ENCODE measurements at regions not wholly inside any gene's neighbourhood (a gene's known extent, or its start where the extent isn't known, plus 50 kb on each side); places are given as distances from the start of the nearest gene placed in this dataset.
A peak's percentile ranks its signal among the peaks of the same experiment; 100 is the strongest.
"Not testable (repeated sequence)": the region's sequence is repeated elsewhere in the genome, so short reads cannot be mapped to it uniquely, and the experiment has no call there.

GRCh38 chr6:85285114-85285513 is 164.8 kb upstream of the NT5E start:
- no peak for DNase-seq (ENCODE audit: low read depth)

GRCh38 chr6:85283436-85283835 is 166.4 kb upstream of the NT5E start:
- DNase-seq (ENCODE audit: low read depth), result no peak

DNA sequence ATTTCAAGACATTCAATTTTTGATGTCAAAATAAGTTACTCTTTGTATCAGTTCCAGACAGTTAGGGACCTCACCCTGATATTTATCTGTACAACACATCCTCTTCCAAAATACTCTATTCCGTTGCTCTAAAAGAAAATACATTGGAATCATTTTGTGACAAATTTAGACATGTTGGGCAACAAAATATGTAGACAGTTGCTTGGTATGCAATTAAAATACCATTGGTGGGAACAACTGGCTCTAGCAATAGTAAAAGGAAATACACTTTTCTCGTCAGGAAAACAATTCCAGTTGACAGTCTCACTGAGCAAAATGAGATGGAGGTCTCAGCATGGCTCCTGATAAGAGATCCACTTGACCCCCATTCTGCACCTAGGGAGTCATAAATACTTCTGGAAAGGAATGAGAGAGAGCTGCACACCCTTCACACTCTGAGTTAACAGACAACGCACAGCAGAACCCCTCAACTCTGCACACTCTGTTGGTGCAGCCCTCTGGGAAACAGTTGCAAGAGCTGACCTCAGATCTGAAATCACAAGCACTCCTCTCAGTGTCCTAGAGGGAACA is 171.3 kb upstream of the NT5E start:
- DNase-seq (ENCODE audit: low read depth), result peak; percentile 1

GRCh38 chr6:85276026-85276425 is 173.9 kb upstream of the NT5E start:
- not testable (repeated sequence) for DNase-seq (ENCODE audit: low read depth)

- no peak for DNase-seq (ENCODE audit: low read depth)
Observed at GRCh38 chr6:85275338-85275985, 174.4 kb upstream of the NT5E start.

DNA sequence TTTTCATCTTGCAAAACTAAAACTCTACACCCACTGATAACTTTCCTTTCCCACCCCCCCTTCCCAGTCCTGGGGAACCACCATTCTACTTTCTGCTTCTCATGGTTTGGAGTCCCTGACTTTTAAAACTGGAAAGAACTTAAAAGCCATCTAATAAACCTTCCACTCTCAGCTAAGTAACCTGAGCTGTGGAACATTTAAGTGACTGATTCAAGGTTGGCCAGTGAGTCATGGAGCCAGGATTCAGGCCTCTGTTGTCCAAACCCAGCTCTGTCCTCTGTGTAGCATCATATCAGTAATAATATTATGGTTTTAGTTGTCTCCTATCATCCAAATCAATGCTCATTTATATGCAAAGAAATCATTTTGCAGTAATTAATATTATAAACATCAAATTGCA is 176.0 kb upstream of the NT5E start:
- DNase-seq (ENCODE audit: low read depth), result no peak

- DNase-seq (ENCODE audit: low read depth), result no peak
Observed at GRCh38 chr6:85273046-85273445, 176.8 kb upstream of the NT5E start.

- no peak for DNase-seq (ENCODE audit: low read depth)
Observed at GRCh38 chr6:85272592-85272991, 177.3 kb upstream of the NT5E start.

- DNase-seq (ENCODE audit: low read depth), result no peak
Observed at GRCh38 chr6:85262621-85263020, 187.3 kb upstream of the NT5E start.

DNA sequence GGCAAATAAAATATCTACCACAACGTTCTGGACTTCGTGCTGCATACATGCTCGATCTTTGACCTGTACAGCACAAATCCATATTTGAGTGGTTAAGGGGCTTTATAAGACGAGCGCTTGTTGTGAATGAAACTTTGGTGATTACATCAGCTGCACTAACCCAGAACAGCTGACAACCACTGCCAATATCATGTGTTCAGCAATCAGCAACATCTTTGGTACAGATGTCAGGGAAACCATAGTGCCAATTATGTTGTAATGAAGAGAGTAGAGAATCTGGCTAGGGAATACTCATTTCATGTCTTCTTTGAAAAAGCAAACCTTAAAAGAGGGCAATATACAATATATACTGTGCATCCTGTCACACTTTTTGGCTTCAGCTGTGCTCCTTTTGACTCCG is 188.6 kb upstream of the NT5E start:
- no peak for DNase-seq (ENCODE audit: low read depth)

DNA sequence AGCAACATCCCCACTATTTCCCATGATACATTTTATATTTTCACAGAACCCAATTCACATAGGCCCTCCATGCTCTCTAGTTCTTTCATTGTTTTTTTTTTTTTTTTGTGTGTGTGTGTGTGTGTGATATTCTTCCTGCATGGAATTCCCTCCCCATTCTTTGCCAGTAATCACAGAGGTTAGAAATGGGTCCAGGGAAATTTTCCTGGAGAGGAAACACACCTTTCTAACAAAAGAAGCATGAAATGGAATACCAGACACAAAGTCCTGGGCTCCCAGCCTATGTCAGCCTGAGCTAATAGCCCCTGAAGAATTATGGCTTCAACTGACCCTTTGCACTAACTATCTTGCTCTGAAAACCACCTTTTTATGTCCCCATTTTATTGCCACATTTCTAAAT is 194.2 kb upstream of the NT5E start:
- DNase-seq (ENCODE audit: low read depth), result no peak

- DNase-seq (ENCODE audit: low read depth), result no peak
Observed at GRCh38 chr6:85252552-85252951, 197.3 kb upstream of the NT5E start.

GRCh38 chr6:85252085-85252484 is 197.8 kb upstream of the NT5E start:
- DNase-seq (ENCODE audit: low read depth), result no peak

- DNase-seq (ENCODE audit: low read depth), result no peak
Observed at GRCh38 chr6:85251300-85251699, 198.6 kb upstream of the NT5E start.

- DNase-seq (ENCODE audit: low read depth), result peak; percentile 1
Observed at GRCh38 chr6:85250586-85251220, 199.2 kb upstream of the NT5E start.

- DNase-seq (ENCODE audit: low read depth), result no peak
Observed at GRCh38 chr6:85245004-85245403, 204.9 kb upstream of the NT5E start.

DNA sequence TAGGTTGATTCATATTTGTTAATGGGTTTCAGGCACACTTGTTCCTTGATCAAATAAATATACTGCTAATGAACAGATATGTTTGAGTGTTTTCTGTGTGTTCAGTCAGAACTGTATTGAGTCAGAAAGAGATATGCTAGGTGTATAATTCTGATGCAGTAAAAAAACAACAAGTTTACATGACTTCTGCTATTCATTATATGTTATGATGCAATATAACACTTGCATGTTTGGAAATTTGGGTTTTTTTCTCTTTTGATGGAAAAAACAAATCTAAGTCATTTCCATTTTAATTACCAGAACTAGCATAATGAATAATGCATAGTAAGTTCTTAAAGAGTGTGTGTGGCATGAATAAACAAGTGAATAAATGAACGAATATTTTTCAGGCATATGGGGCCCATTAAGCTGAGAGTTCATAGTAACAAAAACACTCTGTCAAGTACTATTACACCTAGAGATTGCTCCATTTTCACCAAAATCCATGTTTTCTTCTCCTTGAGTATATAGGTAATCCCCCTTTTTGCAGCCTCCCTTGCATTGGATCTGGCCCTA is 208.3 kb upstream of the NT5E start:
- no peak for DNase-seq (ENCODE audit: low read depth)

DNA sequence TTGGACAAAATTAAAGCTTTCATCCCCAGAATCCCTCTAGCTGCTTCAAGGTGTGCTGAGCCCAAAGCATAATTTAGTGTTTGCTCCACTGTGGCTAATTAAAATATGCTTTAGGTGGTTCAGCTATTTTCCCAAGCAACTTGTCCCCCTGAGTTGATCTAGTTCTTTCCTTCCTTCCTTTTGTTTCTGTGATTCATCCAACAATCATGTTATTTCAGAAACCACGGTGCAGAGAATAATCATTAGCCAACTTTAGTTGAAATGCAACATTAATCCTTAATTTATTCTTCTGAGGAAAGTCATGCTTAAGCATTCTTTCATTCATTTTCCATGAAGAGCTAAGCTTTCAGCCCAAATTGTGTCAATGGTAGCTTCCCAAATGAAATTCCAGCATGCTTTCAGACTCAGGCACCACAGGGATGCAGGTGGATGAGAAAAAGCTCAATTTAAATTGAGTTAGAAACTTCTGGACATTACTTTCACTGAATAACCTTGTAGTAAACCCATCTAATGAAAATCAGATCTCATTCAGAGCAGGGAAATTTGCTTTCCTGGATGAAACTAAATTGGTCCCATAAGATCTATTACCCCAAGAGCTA is 209.0 kb upstream of the NT5E start:
- no peak for DNase-seq (ENCODE audit: low read depth)

- DNase-seq (ENCODE audit: low read depth), result no peak
Observed at GRCh38 chr6:85237478-85237877, 212.4 kb upstream of the NT5E start.

DNA sequence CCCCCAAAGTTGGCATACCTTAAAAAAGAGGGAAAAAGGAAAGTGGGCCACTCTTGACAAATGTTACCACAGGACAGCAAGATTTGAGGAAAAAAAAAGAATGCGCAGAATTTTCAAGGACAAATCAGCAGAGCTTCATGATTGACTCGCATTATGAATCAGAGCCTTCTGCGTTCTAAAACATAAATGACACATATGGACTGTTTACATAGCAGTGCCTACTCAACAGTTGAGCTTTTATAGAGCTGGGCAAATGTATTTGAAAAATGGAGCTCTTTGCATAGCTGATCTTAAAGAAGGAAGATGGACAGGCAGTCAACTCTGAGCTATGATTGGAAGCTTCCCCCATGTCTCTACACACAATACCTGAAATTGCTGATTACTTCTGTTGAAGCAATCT is 213.2 kb upstream of the NT5E start:
- no peak for DNase-seq (ENCODE audit: low read depth)

DNA sequence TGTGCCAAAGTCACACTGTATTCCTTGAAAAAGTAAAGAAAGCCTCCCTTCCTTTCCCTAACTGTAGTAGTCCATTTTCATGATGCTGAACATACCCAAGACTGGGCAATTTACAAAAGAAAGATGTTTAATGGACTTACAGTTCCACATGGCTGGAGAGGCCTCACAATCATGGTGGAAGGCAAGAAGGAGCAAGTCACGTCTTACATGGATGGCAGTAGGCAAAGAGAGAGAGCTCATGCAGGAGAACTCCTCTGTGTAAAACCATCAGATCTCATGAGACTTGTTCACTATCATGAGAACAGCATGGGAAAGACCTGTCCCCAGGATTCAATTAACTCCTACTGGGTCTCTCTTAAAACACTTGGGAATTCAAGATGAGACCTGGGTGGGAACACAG is 222.5 kb upstream of the NT5E start:
- DNase-seq (ENCODE audit: low read depth), result not testable (repeated sequence)

- not testable (repeated sequence) for DNase-seq (ENCODE audit: low read depth)
Observed at GRCh38 chr6:85212794-85213193, 237.1 kb upstream of the NT5E start.

- no peak for DNase-seq (ENCODE audit: low read depth)
Observed at GRCh38 chr6:85195243-85195642, 254.6 kb upstream of the NT5E start.

All from EH (cell line).